GM18505 (cell line): ENCODE measurements at regions not wholly inside any gene's neighbourhood (a gene's known extent, or its start where the extent isn't known, plus 50 kb on each side); places are given as distances from the start of the nearest gene placed in this dataset.

Experiments
- ATAC-seq: cut with Tn5 transposase; IDR thresholded peaks from one replicate; pipeline ENCODE4 v1.9.1; 2021; ENCODE audit not compliant: unreplicated experiment
- POLR2A ChIP-seq: IDR thresholded peaks from 4 replicates; pipeline ENCODE4 v1.6.1; 2011; ENCODE audit warnings: borderline replicate concordance; ENCODE audit not compliant: insufficient read depth, insufficient read length; ENCODE audit errors: extremely low read depth

DNA sequence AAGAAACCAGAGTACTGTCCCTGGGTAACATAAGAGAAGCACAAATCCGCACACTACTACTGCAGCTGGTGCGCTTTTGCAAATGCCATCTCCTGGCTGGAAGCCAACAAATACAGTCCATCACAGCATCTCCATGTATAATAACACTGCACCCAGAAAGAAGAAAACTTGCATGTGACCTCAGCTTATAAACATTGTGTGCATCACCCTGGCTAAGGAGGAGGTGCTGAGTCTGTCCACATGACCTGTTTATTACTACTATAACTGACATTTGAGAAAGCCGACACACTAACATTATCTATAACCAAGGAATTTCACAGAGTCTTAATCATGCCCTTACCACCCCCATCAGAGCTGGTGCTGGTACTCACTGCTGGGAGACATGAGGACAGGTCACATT, 516.8 kb downstream of the CFAP47 start:
- TF ChIP-seq POLR2A, result no peak
- ATAC-seq, result no peak

DNA sequence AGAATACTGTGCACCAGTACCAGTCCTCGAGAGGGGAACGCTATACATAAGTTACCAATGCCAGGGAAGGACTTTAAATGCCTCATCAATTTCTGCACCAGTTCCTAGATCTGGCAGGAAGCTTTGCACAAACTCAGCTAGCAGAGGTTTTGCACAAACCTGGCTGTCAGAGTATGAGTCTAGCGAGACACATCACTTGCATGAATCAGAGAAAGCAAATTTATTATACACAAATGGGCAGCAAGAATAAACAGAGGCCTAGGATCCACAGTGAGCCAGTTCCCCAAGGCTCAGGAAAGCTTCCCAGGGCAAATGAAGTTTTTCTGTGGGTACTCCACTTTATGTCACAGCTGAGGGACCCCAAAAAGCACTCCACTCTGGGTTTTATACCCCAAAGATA, 523.5 kb downstream of the CFAP47 start:
- no peak for ATAC-seq
- TF ChIP-seq POLR2A, result no peak

DNA sequence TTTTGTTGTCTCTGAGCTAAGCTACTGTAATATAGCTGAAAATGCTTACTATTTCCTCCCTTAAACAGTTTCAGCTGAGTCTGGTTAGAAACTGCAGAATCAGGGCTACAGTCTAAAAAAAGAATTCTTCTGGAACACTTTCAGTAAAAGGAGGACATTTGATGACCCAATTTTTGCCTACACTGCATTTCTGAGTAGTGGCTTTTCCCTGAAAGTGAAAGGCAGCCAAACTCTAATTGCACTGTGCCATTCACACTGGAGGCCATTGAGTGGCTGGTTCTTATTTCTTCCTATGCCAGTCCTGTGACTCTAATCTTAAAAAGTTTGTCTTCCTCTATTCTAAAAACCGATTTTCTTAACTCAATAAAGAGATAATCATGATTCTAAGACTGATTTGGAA, 526.0 kb downstream of the CFAP47 start:
- ATAC-seq, result no peak
- no peak for TF ChIP-seq POLR2A

DNA sequence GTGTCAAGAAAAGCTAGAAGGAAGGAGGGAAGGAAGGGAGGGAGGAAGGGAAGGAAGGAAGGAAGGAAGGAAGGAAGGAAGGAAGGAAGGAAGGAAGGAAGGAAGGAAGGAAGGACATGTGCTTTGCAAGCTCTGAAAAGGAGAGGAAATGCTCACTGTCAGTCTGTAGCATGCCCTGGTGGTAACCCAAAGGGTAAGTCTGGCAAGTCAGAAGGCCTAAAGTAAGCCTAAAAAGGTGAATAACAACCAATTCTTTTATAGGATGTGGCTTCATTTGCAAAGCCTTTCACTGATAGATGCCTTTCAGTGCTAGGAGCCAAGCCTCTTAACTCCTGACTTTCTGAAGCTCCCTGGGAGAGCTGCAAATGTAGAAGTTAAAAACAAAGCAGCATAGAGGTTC, 542.6 kb downstream of the CFAP47 start:
- no peak for TF ChIP-seq POLR2A
- ATAC-seq, result no peak

DNA sequence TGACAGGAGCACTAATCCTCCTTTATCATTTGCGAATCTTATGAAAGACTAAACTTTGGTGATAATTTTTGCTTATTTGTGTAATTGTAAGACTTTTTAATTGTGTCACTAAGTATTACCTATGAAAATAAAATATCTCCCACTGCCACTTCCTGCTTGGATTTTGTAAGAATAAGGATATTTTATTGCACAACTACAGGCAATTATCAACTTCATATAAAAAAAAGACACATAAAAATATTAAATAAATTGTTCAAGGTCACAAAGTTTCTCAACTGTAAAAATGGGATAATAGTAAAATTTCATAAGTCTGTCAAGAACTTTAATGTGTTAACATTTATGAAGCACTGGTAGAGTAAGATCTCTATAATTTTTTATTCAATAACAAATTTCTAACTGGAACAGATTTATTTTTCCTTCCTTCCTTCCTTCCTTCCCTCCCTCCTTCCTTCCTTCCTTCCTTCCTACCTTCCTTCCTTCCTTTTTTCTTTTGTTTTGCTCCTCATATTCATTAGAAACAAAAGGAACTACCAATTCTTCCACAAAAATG, 527.6 kb upstream of the FAM47C start:
- ATAC-seq, result no peak

DNA sequence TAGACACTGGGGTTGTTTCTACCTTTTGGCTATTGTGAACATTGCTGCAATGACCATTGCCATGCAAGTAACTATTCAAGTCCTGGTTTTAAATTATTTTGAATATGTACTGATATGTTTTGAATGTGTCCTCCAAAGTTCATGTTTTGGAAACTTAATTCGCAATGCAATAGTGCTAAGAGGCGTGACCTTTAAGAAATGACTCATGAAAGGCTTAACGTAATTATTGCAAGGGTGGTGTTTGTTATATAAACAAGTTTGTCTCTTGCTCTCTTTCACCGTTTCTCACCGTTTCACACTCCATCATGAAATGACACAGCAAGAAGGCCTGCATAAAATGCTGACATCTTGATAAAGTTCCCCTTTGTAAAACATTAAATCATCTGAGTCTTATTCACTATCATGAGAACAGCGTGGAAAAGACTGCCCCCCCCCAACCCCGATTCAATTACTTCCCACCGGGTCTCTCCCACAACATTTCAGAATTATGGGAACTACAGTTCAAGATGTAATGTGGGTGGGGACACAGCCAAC, 506.9 kb upstream of the FAM47C start:
- no peak for TF ChIP-seq POLR2A
- ATAC-seq, result no peak

More for the DNA sequence above, 527.6 kb upstream of the FAM47C start:
- no peak for TF ChIP-seq POLR2A

DNA sequence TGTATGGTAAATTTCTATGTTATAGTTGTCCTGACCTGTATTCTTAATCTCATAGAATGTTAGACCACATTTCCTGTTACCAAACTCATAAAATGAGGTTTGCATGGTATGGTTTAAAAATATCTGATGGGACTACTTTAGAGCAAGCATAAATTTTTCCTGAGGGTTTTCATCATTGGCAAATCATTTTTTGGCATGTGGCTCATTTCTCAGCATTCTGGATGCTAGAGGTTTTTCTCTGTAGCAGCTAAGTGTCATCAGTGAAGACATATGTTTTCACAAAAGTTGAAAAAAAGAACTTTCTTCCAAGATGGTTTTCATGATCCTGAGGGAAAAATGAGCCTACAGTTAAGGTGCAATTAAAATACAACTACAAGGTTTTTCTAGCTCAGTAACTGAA, 503.5 kb upstream of the FAM47C start:
- no peak for TF ChIP-seq POLR2A
- no peak for ATAC-seq

DNA sequence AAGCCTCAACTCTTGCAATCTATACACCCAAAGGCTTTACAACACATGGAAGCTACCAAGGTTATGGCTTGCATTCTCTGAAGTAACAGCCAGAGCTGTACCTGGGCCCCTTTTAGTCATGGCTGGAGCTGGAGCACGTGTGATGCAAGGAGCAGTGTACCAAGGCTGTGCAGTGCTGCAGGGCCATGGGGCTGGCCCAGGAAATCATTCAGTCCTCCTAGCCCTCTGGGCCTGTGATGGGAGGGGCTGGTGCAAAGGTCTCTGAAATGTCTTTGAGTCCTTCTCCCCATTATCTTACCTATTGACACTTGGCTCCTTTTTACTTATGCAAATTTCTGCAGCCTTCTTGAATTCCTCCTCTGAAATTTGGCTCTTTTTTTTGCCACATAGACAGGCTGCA, 500.1 kb upstream of the FAM47C start:
- no peak for ATAC-seq
- TF ChIP-seq POLR2A, result no peak

DNA sequence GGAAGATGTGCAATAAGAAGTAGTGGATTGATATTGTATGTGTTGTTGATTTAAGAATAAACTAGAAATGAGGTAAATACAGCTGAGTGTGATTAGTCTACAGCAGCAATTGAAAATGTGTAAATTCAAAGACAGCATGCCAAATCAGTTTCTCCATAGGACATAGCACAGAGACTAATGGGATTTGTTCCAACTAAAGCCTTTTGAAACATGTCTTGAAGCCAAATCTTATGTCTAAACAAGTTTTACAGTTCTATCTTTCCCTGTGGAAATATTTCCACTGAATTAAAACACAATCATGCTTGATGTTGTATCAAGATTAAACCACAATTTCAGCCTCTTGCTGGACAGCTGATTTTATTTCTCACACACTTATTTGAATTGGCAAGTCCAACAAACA, 497.4 kb upstream of the FAM47C start:
- no peak for TF ChIP-seq POLR2A
- no peak for ATAC-seq

DNA sequence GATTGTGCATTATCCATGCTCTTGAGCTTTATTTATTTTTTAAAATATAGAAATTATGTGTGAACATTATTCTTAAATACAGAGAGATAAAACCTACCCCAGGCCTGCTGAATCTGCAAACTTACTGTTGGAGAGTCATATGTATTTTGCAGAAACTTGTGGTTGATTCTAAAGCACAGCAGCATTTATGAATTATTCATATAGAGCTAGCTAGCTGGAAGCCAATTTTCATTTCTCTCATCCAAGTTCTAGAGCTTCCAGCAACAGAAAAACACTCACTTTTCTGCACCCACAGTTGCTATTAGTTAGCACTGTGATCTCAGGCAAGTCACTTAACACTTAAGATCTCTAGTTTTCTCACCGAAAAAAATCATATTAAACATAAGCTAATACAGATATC, 479.5 kb upstream of the FAM47C start:
- no peak for TF ChIP-seq POLR2A
- no peak for ATAC-seq

DNA sequence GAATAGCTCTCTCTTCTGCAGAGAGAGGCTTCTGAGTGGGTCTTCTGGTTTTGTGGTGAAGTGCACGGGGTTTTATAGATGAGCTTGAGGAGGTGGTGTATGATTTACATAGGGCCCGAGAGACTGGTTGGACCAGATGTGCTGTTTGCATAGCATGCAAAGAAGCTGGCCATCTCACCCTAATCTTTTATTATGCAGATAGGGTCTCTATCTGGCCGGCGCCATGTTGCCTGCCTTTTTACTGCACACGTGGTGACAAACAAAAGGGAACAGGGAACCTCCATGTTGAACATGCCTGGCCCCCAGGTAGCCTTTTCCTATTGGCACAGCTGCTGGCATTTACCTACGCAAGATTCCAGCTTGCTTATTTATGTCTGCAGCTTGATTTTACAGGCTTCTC, 473.3 kb upstream of the FAM47C start:
- ATAC-seq, result no peak
- no peak for TF ChIP-seq POLR2A

DNA sequence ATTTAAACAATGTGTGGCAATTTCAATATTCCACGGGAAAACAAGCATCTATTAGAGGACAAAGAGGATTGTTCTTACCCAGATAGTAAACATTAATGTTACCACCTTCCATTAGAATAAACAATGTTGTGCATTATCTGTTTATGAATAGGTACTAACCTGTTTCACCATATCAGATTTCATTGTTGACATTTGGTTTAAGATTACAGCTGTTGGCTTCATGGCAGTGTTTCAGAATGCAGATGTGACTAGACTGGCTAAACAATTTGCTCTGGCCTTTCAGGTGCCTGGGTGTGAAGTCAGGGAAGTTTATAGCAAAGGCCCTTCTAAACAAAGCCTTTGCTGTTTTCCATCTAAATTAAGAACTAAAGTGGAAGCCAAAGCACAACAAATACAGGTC, 464.7 kb upstream of the FAM47C start:
- ATAC-seq, result no peak
- TF ChIP-seq POLR2A, result no peak

DNA sequence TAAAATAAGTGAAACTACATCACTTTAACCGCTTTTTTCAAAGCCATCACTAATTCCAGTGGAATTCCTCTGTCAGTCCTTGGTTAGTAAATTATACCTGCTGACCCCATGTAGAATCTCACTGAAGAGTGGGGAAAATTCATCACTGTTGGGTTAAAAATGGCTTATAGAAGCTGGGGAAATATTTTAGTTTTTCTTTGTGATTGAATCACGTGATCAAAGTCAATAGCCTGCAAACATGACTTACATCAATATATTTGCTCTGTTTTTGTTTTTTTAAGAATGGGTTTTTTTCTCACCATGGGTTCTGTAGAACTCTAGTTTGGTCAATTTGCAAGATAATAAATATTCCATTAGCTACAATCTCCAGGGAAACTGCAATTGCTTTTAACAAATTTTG, 445.2 kb upstream of the FAM47C start:
- no peak for ATAC-seq
- TF ChIP-seq POLR2A, result no peak

DNA sequence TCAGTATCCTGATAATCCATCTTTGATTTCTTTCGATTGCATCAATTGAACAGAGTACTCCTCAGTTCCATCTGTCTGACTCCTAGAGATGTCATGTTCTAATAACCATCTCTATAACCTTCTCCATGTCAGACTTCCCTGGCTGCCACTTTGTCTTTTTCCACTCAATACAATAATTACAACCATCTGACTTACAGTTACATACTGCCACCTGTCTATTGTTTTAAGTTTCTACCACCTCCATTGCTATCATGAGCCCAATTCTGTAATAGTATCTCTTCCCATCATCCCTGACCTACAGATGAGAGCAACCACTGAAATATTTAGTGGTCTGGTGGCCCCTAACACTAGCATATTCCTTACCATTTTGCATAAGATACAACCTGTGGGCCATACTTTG, 439.2 kb upstream of the FAM47C start:
- no peak for ATAC-seq
- no peak for TF ChIP-seq POLR2A

DNA sequence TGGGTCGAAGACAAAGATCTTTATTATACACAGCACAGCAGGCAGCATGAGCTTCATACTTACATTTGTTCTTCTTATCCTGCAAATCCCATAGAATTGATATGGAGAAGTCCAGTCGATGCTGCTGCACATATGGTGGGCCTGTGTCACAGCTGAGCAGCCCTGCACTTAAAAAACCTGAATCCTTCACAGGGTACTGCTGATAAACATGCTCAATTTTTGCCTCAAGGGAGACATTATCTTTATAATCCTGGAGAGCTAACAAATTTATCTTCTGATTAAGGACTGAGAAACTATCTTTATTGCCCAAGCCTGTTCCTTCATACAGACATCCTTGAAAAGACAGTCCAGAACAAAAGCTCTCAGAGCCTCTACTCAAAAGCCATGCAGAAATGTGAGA, 434.4 kb upstream of the FAM47C start:
- TF ChIP-seq POLR2A, result no peak
- ATAC-seq, result no peak

DNA sequence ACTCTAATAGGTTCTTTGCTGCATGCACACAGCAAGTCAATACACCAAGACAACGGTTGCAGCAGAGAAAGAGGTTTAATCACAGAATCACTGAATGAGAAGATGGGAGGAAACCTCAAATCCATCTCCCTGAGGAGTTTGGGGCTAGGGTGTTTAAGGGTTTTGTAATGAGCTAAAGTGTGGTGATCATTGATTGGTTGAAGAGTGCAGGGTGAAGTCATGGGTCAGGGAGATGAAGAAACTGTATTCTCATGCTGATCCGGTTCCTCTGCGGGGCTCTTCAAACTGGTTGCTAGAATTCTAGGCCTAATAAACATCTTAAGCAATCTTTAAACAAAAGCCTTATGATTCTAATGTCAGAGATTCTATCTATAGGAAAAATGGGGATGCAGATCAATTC, 432.5 kb upstream of the FAM47C start:
- ATAC-seq, result no peak
- TF ChIP-seq POLR2A, result no peak

DNA sequence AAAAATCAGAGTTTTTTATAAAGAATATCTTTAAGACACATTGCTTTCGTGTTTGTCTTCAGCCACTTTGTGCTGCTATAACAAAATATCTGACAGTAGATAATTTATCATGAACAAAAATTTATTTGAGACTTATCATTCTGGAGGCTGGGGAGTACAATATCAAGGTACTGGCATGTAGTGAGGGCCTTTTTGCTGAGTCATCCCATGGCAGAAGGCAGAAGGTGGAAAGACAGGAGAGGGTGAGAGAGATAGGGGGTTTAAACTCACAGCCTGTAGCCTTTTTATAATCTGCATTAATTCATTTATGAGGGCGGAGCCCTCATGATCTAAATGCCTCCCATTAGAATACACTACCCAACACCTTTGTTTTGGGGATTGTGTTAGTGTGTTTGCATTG, 431.2 kb upstream of the FAM47C start:
- ATAC-seq, result no peak
- no peak for TF ChIP-seq POLR2A
